Activated CD4-positive, alpha-beta T cell treated with anti-CD3 and anti-CD28 coated beads, Interleukin-2, amount 10 ng/mL, durations not matched to agents 7 days and 5 days (primary cell): ENCODE measurements at regions not wholly inside any gene's neighbourhood (a gene's known extent, or its start where the extent isn't known, plus 50 kb on each side); places are given as distances from the start of the nearest gene placed in this dataset.

Experiments
- CTCF ChIA-PET: fragments of 350-600 bp; sonication (Branson Sonifier 250); formaldehyde crosslinking; loops from one replicate; lab custom pipeline; 2021; ENCODE audit warnings: antibody characterized with exemption; lab: Charles Lee
- POLR2A ChIA-PET: fragments of 350-600 bp; sonication (Branson Sonifier 250); formaldehyde crosslinking; loops from one replicate; lab custom pipeline; 2021; ENCODE audit warnings: antibody characterized with exemption; lab: Charles Lee
- DNase-seq: peaks from one replicate; pipeline ENCODE4 v3.0.0-alpha.2; 2020
- H3K27ac Mint-ChIP-seq: one replicate; pipeline ENCODE4 v1.8.0; 2021; ENCODE audit warnings: mild to moderate bottlenecking, moderate library complexity, mixed read lengths
- H3K27me3 Mint-ChIP-seq: one replicate; pipeline ENCODE4 v1.8.0; 2021; ENCODE audit warnings: mixed read lengths
- H3K36me3 Mint-ChIP-seq: one replicate; pipeline ENCODE4 v1.8.0; 2021; ENCODE audit warnings: low read depth, mixed read lengths
- H3K4me1 Mint-ChIP-seq: one replicate; pipeline ENCODE4 v1.8.0; 2021; ENCODE audit warnings: mixed read lengths
- H3K4me3 Mint-ChIP-seq: one replicate; pipeline ENCODE4 v1.8.0; 2021; ENCODE audit warnings: mild to moderate bottlenecking, moderate library complexity, mixed read lengths
- H3K9me3 Mint-ChIP-seq: one replicate; pipeline ENCODE4 v1.8.0; 2021; ENCODE audit warnings: mixed read lengths

- H3K27me3 Mint-ChIP-seq, result no peaks in the 10 kb centered on the region
- POLR2A ChIA-PET, result no interaction called here
- no peak overlapping the region for H3K4me3 Mint-ChIP-seq
- CTCF ChIA-PET, result no interaction called here
- no peak overlapping the region for H3K27ac Mint-ChIP-seq
- no peaks in the 10 kb centered on the region for H3K4me1 Mint-ChIP-seq
- DNase-seq, result no peak
- H3K36me3 Mint-ChIP-seq, result no peaks in the 10 kb centered on the region
- H3K9me3 Mint-ChIP-seq, result no peaks in the 10 kb centered on the region
Measured at GRCh38 chr13:105116966-105117365, 1418.5 kb downstream of the EFNB2 start.

- Mint-ChIP-seq H3K4me3 (no peak overlapping the region), H3K4me1 (no peaks in the 10 kb centered on the region), H3K27ac (no peak overlapping the region), H3K27me3 (no peaks in the 10 kb centered on the region), H3K36me3 (no peaks in the 10 kb centered on the region), H3K9me3 (no peaks in the 10 kb centered on the region)
- DNase-seq, result no peak
- ChIA-PET POLR2A (no interaction called here), CTCF (no interaction called here)
Measured at GRCh38 chr13:105112561-105112960, 1422.9 kb downstream of the EFNB2 start.

DNA sequence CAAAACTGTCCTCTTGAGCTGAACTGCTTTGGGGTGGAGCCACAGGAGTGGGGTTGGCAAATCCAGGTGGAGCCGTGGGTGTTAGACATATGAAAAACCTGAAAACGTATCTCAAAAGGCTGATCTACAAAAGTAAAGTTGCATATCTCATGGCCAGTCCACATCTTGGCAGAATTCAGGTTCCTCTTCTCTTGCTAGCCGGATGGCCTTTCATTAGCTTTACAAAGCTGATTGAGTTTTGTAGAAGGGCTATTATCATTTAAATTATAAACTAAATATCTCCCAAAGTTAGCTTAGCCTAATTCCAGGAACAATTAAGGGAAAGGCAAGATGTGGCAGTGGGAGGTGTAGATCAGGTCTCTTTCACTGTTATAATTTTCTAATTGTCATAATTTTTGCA is 1427.7 kb downstream of the EFNB2 start:
- no peaks in the 10 kb centered on the region for H3K27me3 Mint-ChIP-seq
- no peak for DNase-seq
- H3K36me3 Mint-ChIP-seq, result no peaks in the 10 kb centered on the region
- CTCF ChIA-PET, result no interaction called here
- no peaks in the 10 kb centered on the region for H3K4me1 Mint-ChIP-seq
- H3K27ac Mint-ChIP-seq, result no peak overlapping the region
- POLR2A ChIA-PET, result no interaction called here
- H3K9me3 Mint-ChIP-seq, result no peaks in the 10 kb centered on the region
- no peak overlapping the region for H3K4me3 Mint-ChIP-seq

DNA sequence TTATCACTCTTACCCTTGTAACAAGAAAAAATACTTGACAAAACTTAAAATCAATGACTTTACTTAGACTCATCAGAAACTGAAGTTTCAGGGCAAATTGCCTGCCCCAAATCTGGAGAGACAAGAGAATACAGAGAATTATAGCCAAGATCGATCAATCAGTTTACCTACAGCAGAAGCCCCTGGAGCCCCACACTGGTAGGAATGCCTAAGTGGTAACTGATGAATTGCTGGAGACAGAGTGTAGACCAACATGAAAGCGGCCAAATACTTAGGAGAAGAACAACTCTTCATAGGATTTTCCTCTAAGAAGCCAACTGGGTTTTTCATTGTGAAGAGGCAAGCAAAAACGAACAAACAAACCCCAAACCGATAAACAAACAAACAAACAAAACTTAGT is 1430.0 kb downstream of the EFNB2 start:
- Mint-ChIP-seq H3K27me3 (no peaks in the 10 kb centered on the region), H3K9me3 (no peaks in the 10 kb centered on the region), H3K27ac (no peak overlapping the region), H3K4me3 (no peak overlapping the region), H3K4me1 (no peaks in the 10 kb centered on the region), H3K36me3 (no peaks in the 10 kb centered on the region)
- DNase-seq, result no peak
- ChIA-PET CTCF (no interaction called here), POLR2A (no interaction called here)

DNA sequence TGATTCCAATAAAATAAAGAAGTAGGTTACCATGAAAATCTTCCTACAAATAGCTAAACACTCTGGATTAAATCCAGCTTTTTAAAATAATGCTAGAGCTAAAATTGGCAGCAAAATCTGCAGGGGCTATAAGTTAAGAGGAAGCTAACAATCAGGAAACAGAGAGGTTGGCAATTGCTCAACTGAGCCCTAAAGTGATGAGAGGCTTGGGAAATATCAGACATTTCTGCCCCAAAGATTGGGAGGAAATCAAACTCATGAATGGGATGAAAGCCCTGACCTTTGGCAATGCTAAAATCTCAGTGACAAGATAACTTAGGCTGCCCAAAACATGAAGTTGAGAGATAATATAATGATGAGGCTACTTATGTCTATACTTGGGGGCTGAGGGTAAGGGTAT is 1437.9 kb downstream of the EFNB2 start:
- Mint-ChIP-seq H3K27me3 (no peaks in the 10 kb centered on the region), H3K4me1 (no peaks in the 10 kb centered on the region), H3K36me3 (no peaks in the 10 kb centered on the region), H3K9me3 (no peaks in the 10 kb centered on the region), H3K4me3 (no peak overlapping the region), H3K27ac (no peak overlapping the region)
- CTCF ChIA-PET, result no interaction called here
- no peak for DNase-seq
- POLR2A ChIA-PET, result no interaction called here

DNA sequence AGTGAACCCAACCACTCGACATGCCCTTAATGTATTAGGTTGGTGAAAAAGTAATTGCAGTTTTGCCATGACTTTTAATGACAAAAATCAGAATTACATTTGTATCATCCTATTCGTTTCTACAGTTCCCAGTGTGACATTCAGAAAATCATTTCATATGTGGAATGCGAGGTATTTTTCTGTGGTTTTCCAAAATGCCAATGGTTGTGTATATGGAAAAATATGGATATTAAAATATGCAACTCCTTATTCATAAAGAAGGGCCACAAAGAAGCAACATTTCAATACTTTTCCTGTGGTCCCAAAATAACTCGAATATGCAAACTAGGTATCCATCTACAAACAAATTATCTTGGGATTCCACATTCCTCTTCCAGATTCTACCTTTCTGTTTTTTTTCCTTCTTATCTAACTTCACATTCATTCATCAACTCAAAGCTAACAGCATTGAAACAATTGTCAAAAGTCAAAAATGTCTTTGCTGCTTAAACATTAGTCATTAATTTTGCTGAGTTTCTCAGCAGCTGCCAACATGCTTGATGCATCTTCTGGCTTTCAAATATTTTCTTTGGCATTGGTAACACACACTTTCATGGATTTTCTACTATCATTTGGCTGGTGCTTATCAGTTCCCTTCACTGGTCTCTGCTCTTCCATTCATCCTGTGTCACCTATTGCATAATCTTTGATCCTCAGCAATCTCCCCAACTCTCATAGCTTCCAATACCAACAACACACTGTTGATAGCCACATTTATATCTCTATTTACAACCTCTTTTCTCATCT is 1445.4 kb downstream of the EFNB2 start:
- DNase-seq, result no peak
- Mint-ChIP-seq H3K4me1 (no peaks in the 10 kb centered on the region), H3K27me3 (no peaks in the 10 kb centered on the region), H3K27ac (no peak overlapping the region), H3K4me3 (no peak overlapping the region), H3K36me3 (no peaks in the 10 kb centered on the region), H3K9me3 (no peaks in the 10 kb centered on the region)
- ChIA-PET CTCF (no interaction called here), POLR2A (no interaction called here)

DNA sequence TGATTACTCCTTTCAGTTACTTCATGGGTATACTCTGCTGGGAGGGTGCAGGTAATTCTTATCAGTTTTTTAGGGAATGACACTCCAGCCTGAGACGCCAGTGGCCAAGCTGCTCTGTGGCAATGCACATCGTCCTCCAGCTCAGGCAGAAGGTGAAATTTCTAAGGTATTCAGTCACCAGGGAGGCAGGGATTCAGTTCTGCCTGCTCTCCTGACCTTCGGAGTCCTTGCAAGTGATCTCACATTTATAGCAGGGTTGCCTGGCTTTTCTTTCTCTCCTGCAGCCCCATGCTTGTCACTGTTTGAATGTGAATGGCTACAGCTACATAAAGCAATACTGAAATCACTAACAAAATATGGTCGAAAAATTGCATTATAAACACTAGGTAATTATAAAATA is 1447.5 kb downstream of the EFNB2 start:
- Mint-ChIP-seq H3K9me3 (no peaks in the 10 kb centered on the region), H3K4me3 (no peak overlapping the region), H3K36me3 (no peaks in the 10 kb centered on the region), H3K27ac (no peak overlapping the region), H3K27me3 (no peaks in the 10 kb centered on the region), H3K4me1 (no peaks in the 10 kb centered on the region)
- ChIA-PET CTCF (no interaction called here), POLR2A (no interaction called here)
- no peak for DNase-seq

DNA sequence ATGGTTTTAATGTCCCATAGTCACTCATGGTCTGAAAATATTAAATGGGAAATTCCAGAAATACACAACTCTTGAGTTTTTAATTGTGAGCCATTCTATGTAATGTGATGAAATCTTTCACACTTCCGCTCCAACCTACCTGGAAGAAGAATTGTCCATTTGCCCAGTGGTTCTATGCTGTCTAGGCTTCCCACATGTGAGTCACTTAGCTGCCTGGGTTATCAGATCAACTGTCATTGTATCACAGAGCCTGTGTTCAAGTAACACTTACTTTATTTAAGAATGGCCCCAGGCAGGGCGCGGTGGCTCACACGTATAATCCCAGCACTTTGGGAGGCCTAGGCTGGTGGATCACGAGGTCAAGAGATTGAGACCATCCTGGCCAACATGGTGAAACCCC is 1450.5 kb downstream of the EFNB2 start:
- H3K9me3 Mint-ChIP-seq, result no peaks in the 10 kb centered on the region
- no peak overlapping the region for H3K27ac Mint-ChIP-seq
- no peaks in the 10 kb centered on the region for H3K4me1 Mint-ChIP-seq
- ChIA-PET CTCF (no interaction called here), POLR2A (no interaction called here)
- DNase-seq, result no peak
- H3K4me3 Mint-ChIP-seq, result no peak overlapping the region
- no peaks in the 10 kb centered on the region for H3K36me3 Mint-ChIP-seq
- H3K27me3 Mint-ChIP-seq, result no peaks in the 10 kb centered on the region

GRCh38 chr13:105083992-105084391 is 1451.5 kb downstream of the EFNB2 start:
- POLR2A ChIA-PET, result no interaction called here
- Mint-ChIP-seq H3K9me3 (no peaks in the 10 kb centered on the region), H3K4me1 (no peaks in the 10 kb centered on the region), H3K27ac (no peak overlapping the region), H3K27me3 (no peaks in the 10 kb centered on the region), H3K4me3 (no peak overlapping the region), H3K36me3 (no peaks in the 10 kb centered on the region)
- CTCF ChIA-PET, result no interaction called here
- DNase-seq, result no peak

- Mint-ChIP-seq H3K36me3 (no peaks in the 10 kb centered on the region), H3K9me3 (no peaks in the 10 kb centered on the region), H3K4me1 (no peaks in the 10 kb centered on the region), H3K27me3 (no peaks in the 10 kb centered on the region), H3K4me3 (no peak overlapping the region), H3K27ac (no peak overlapping the region)
- ChIA-PET CTCF (no interaction called here), POLR2A (no interaction called here)
- no peak for DNase-seq
Measured at GRCh38 chr13:105074755-105075154, 1460.7 kb downstream of the EFNB2 start.

- ChIA-PET CTCF (no interaction called here), POLR2A (no interaction called here)
- Mint-ChIP-seq H3K9me3 (no peaks in the 10 kb centered on the region), H3K36me3 (no peaks in the 10 kb centered on the region), H3K27ac (no peak overlapping the region), H3K4me1 (no peaks in the 10 kb centered on the region), H3K4me3 (no peak overlapping the region), H3K27me3 (no peaks in the 10 kb centered on the region)
- no peak for DNase-seq
Measured at GRCh38 chr13:105073041-105073440, 1462.4 kb downstream of the EFNB2 start.

DNA sequence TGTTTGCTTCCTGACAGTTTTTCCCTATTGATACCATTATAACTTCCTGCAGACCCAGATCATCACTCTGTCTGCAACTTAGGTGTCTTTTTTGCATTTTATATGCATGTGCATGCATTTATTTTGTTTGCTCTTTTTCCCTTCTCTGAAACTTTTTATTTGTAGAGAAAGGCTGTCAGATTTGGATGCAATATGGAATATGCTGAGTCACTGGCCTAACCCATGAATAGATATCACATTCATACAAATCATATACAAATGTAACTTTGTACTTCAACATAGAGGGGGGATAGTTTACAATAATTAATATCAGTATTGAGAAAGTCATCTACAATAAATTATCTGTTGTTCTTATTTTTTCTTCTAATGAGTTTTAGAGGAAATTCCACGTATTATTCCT is 1465.0 kb downstream of the EFNB2 start:
- Mint-ChIP-seq H3K27ac (no peak overlapping the region), H3K4me3 (no peak overlapping the region), H3K27me3 (no peaks in the 10 kb centered on the region), H3K4me1 (no peaks in the 10 kb centered on the region), H3K9me3 (no peaks in the 10 kb centered on the region), H3K36me3 (no peaks in the 10 kb centered on the region)
- POLR2A ChIA-PET, result no interaction called here
- DNase-seq, result no peak
- CTCF ChIA-PET, result no interaction called here

- Mint-ChIP-seq H3K27me3 (no peaks in the 10 kb centered on the region), H3K4me1 (no peaks in the 10 kb centered on the region), H3K4me3 (no peak overlapping the region), H3K27ac (no peak overlapping the region), H3K9me3 (no peaks in the 10 kb centered on the region), H3K36me3 (no peaks in the 10 kb centered on the region)
- POLR2A ChIA-PET, result no interaction called here
- no peak for DNase-seq
- CTCF ChIA-PET, result no interaction called here
Measured at GRCh38 chr13:105069106-105069505, 1466.4 kb downstream of the EFNB2 start.

GRCh38 chr13:105063676-105064075 is 1471.8 kb downstream of the EFNB2 start:
- CTCF ChIA-PET, result no interaction called here
- Mint-ChIP-seq H3K9me3 (no peaks in the 10 kb centered on the region), H3K4me1 (no peaks in the 10 kb centered on the region)

More at GRCh38 chr13:105063676-105064075, 1471.8 kb downstream of the EFNB2 start:
- no peak for DNase-seq
- Mint-ChIP-seq H3K36me3 (no peaks in the 10 kb centered on the region), H3K4me3 (no peak overlapping the region), H3K27me3 (no peaks in the 10 kb centered on the region), H3K27ac (no peak overlapping the region)
- POLR2A ChIA-PET, result no interaction called here
